ENCODE measurements at regions not wholly inside any gene's neighbourhood (a gene's known extent, or its start where the extent isn't known, plus 50 kb on each side); places are given as distances from the start of the nearest gene placed in this dataset.

DNA sequence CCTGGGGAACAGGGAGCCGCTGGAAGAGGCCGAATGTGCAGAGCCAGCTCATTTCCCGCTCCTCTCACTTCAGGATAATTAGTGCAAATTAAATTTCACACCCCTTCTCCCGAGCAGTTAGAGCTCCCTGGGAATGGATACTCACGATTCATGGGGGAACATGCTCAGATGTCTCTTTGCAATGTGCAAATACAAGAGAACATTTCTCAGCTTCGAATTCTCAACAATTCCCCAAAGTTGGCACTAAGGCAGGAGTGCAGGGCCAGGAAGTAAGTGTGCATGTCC lies 54.9 kb downstream of the CAMK2N1 start:
- TF ChIP-seq JUN (IDR thresholded peaks at IDR 0.05; ENCODE audit: borderline replicate concordance, insufficient read depth, insufficient read length, low read depth): no peak
- TF ChIP-seq CTCF (IDR thresholded peaks at IDR 0.05; ENCODE audit: extremely low read depth in 1 of 2, insufficient read depth in 1 of 2, low read depth in 1 of 2, low read length in 2 of 2): no peak
- TF ChIP-seq POLR2A (IDR thresholded peaks at IDR 0.05; ENCODE audit: low read depth, low read length): no peak
- TF ChIP-seq POLR2AphosphoS5 (IDR thresholded peaks at IDR 0.05; ENCODE audit: insufficient read depth, low read depth, low read length): no peak
- TF ChIP-seq, protein P1, sequence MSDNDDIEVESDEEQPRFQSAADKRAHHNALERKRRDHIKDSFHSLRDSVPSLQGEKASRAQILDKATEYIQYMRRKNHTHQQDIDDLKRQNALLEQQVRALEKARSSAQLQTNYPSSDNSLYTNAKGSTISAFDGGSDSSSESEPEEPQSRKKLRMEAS (IDR thresholded peaks at IDR 0.05; ENCODE audit: insufficient read depth, insufficient read length): no peak
- no peak for TF ChIP-seq EZH2 (IDR thresholded peaks at IDR 0.05; ENCODE audit: borderline replicate concordance, low read depth, low read length, severe bottlenecking)
- TF ChIP-seq MYC (IDR thresholded peaks at IDR 0.05; ENCODE audit: low read depth, low read length): no peak
- no peak for TF ChIP-seq FOS (IDR thresholded peaks at IDR 0.05; ENCODE audit: borderline replicate concordance, insufficient read depth, low read length)
